Daoy (cell line): ENCODE measurements at regions not wholly inside any gene's neighbourhood (a gene's known extent, or its start where the extent isn't known, plus 50 kb on each side); places are given as distances from the start of the nearest gene placed in this dataset.
"Not testable (repeated sequence)": the region's sequence is repeated elsewhere in the genome, so short reads cannot be mapped to it uniquely, and the experiment has no call there.

Experiments
- DNase-seq: peaks from one replicate; pipeline ENCODE4 v3.0.0-alpha.2; 2015; ENCODE audit warnings: low read depth

GRCh38 chr9:124125651-124125977 lies 114.0 kb downstream of the LHX2 start:
- no peak for DNase-seq

DNA sequence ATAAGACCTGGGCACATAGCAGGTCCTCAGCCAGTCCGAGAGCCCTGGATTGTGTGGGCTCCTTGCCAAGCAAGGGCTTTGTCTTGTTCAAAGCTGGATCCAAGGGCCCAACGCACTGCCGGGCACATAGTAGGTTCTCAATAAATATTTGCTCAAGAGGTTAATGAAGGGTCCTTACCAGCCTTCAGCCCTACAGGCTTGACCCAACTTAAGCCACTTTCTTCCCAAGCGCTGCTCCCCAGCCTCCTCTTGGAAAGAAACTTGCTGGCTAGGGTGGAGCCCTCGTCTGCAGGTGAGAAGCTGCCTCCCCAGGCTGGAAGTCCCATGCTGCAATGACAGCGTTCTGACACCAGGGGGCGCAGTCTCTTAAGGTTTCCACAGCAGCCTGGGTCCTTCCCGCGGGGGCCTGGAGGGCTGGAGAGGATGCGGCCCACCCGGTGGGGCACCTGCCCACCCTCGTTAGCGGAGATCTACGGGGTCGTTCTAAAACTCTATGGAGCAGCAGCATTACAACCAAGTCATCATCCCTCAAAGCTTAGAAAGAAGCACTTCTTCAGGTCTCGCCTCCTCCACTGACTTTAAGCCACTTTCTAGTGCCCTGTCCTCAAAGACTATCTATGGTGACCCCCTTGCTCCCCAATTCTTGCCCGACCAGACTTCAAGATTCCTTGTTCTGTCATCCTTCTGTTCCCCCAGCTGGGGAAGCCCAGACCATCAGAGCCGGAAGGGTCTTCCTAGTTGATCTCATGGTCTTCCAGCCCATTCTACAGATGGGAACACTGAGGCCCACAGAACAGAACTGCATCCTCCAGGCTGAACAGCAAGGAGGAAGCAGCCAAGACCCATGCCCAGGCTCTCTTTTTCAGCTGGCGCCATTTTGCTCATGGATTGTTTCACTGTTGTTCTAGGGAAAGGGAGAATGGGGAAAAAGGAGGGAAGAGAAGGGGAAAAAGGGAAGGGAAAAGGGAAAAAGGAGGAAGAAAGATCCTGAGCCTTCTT lies 115.4 kb downstream of the LHX2 start:
- peak; percentile 82 for DNase-seq

DNA sequence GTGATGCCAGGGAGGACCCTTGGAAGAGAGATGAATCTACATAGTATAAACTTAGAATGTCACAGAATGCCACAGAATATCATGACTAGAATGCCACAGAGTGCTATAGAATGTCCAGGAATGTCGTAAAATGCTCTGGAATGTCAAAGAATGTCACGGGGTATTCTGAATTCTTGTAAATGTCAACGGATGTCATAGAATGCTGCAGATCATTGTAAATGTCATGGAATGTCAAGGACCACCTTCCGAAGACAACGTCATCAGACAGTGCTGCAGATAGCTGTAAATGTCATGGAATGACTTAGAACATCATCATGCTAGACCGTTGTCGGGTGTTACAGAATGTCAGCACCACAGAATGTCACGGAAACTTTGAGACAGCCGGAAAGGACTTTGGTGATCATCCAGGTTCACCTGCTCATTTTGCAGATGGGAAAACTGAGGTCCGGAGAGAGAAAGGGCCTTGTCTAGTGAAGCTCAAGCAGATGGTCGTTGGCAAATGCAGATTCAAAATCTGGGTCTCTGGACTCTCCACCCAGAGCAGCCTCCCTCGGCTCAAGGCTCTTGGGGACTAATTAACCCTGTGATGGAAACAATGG lies 117.1 kb downstream of the LHX2 start:
- DNase-seq: no peak

DNA sequence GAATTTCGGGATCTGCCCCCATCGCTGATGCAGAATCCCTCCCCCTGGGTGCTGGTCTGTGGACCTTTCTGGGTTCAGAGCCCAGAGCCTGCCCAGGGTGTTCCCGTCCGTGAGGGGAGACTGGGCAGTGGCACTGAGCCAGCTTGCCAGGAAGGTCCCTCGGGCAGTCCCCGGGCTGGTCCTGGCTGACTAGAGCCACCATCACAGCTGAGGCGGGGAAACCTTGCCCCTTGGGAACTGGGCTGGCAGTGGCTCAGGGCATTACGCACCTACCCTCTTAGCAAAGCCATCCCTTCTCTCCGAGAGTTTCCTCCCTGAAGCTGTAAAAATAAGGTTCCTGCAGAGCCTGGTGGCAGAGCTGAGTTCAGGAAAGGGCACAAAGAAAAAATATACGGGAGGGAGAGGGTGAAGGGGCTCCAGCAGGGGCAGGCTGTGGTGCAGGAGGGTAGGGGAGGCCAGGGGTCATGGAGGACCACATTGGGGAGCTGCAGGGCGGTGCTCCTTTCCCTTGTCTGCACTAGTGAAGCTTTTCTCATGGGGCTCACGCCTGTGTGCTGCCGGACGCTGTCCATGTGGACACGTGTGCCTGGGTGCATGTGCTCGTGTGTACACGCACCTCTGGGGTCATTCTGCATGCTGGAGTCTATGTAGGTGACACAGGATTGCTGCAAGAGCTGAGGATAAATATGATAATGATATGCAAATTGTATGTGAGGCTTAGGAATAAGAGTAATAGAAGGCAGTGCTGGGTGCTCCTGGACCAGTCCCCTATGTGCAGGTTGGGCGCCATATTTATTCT lies 118.9 kb downstream of the LHX2 start:
- DNase-seq: no peak

DNA sequence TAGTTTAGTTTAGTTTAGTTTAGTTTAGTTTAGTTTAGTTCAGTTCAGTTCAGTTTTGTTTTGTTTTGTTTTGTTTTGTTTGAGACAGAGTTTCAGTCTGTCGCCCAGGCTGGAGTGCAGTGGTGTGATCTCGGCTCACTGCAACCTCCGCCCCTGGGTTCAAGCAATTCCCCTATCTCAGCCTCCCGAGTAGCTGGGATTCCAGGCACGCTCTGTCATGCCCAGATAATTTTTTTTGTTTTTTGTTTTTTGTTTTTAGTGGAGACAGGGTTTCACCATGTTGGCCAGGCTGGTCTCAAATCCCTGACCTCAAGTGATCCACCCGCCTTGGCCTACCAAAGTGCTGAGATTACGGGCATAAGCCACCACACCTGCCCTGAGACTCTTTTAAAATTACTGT lies 120.0 kb downstream of the LHX2 start:
- DNase-seq: not testable (repeated sequence)

- peak; percentile 86 for DNase-seq
Measured at GRCh38 chr9:124132671-124133147, 121.1 kb downstream of the LHX2 start.

- peak; percentile 76 for DNase-seq
Measured at GRCh38 chr9:124133727-124134126, 122.2 kb downstream of the LHX2 start.

- DNase-seq: no peak
Measured at GRCh38 chr9:124134526-124134925, 123.0 kb downstream of the LHX2 start.

DNA sequence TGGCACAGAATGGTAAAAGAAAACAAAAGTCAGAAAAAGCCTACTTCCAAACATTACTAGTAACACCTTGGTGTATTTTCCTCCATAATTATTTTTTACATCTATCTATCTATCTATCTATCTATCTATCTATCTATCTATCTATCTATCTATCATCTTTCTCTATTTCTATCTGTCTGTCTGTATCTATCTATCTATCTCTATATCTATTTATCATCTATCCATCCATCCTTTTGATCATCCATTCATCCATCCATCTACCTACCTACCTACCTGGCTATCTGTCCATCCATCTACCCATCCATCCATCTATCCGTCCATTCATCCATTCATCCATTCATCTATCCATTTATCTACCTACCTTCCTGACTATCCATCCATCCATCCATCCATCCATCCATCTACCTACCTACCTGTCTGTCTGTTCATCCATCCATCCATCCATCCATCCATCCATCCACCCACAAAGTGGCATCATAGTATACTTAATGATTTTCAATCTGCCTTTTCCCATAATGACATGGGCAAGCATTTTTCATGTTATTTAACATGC lies 121.9 kb upstream of the NEK6 start:
- DNase-seq: no peak

DNA sequence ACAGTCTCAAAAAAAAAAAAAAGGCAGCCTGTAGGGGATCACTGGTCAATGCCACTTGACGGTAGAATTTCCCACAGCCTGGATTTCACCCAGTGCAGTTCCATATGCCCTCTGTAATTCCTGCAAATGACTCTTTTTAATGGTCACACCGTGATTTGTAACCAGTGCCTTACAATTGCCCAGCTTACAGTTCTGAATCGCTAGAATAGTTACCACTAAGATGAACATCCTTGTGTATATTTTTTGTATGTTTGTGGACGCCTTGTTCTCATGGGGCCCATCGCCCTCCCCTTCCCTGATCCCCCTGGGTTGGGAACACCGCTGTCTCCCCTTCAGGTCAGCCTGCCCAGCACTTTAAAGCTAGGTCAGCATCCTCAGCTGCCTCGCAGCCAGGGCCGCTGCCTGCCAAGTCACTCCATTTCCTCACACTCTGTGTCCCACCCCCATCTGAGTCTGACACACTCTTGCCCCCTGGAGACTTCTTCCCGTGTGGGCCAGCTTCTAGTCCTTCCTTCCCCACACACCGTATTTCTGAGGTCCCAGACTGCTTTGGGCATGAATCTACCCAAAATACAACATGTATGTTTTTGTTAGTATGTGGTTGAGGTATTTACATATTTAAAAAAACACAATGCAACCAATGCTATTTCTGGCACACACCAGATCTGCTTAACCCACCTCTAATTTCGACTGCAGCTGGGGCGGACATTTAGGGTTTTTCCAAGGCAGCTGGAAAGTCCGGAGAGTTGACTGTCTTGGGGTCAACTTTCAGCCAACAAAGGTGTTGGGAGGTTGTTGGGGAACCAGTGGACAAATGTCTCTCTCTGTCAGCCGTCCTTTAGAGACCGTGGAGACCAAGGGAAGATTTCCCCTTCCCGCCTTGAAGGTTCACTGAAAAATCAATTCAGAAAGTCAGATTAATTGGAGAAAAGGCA lies 120.5 kb upstream of the NEK6 start:
- peak; percentile 74 for DNase-seq

- DNase-seq: no peak
Measured at GRCh38 chr9:124137944-124138335, 119.8 kb upstream of the NEK6 start.

GRCh38 chr9:124139001-124139400 lies 118.7 kb upstream of the NEK6 start:
- DNase-seq: peak; percentile 62

GRCh38 chr9:124140941-124141568 lies 116.7 kb upstream of the NEK6 start:
- DNase-seq: peak; percentile 86

DNA sequence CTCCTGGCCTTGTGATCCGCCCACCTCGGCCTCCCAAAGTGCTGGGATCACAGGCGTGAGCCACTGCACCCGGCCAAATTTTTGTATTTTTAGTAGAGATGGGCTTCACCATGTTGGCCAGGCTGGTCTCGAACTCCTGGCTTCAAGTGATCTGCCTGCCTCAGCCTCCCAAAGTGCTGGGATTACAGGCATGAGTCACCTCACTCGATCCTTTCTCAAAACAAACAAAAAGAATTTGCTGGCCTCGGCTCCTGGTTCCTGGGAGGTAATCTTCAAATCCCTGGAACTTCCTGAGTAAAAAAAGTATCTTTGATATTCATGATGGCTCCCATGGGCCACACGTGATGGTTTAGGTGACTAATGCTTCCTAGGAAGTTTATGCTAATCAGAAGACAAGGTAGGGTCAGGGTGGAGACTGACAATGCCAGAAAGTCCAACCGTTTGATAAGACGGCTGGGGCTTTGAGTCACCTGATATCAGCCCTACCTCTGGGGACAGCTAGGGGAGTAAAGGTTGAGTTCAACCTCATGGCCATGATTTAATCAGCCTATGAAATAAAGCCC lies 113.1 kb upstream of the NEK6 start:
- peak; percentile 94 for DNase-seq

GRCh38 chr9:124146031-124146561 lies 111.7 kb upstream of the NEK6 start:
- peak; percentile 48 for DNase-seq

GRCh38 chr9:124149992-124150391 lies 107.8 kb upstream of the NEK6 start:
- no peak for DNase-seq

- no peak for DNase-seq
Measured at GRCh38 chr9:124163760-124164255, 93.9 kb upstream of the NEK6 start.

- DNase-seq: no peak
Measured at GRCh38 chr9:124164811-124165210, 92.9 kb upstream of the NEK6 start.

DNA sequence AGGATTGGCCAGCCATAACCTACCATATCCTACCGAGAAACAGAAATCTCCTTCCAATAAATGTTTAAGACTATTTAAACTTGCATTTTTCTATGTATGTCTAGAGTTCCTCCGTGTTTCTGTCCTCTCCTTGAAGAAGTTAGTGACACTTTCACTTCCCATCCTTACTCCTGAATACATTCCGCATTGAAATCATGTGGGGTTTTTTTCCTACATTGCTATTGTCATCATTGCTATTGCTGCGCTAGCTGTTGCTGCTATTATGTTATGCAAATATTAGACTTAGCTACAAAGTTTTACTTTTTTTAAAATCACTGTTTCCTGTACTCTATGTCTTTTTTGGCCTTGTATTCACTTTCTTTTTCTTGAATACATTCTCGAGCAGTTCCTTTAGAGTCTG lies 83.3 kb upstream of the NEK6 start:
- no peak for DNase-seq

GRCh38 chr9:124177522-124177921 lies 80.2 kb upstream of the NEK6 start:
- not testable (repeated sequence) for DNase-seq
